HepG2 (cell line): ENCODE measurements at regions not wholly inside any gene's neighbourhood (a gene's known extent, or its start where the extent isn't known, plus 50 kb on each side); places are given as distances from the start of the nearest gene placed in this dataset.

Experiments used
- ATAC-seq: fragments of 200-7000 bp; cut with Tn5 transposase; 3 replicates; pipeline ENCODE4 v1.9.1; 2020; ENCODE audit warnings: mild to moderate bottlenecking, moderate library complexity
- BruUV-seq: library from RNA; stranded (reverse); fragments of 400-500 nt; replicated peaks from 2 replicates; lab custom pipeline; 2021; lab: Mats Ljungman, UMichigan
- CTCF ChIA-PET: fragments of 300-600 bp; formaldehyde crosslinking; extraction: SDS; loops from one replicate; lab custom pipeline; 2021; ENCODE audit warnings: low total read pairs, inconsistent platforms, low intra/inter-chr PET ratio; lab: Yijun Ruan, JAX
- POLR2A ChIA-PET: fragments of 350-600 bp; sonication (Branson Sonifier 250); formaldehyde crosslinking; loops from one replicate; lab custom pipeline; 2020; ENCODE audit warnings: antibody characterized with exemption, inconsistent platforms; lab: Yijun Ruan, JAX
- DNase-seq: peaks from one replicate; pipeline ENCODE4 v3.0.0-alpha.2; 2015; ENCODE audit warnings: low spot score
- FAIRE-seq: peaks from 3 replicates; lab custom pipeline; 2011; peaks lifted over from hg19 to GRCh38; lab: Jason Lieb, UNC
- H2AFZ ChIP-seq: one replicate; pipeline ENCODE4 v1.6.1; 2011; ENCODE audit warnings: low read length, inconsistent platforms
- H3K27ac ChIP-seq: fragments of 300-600 bp; 3 replicates; pipeline ENCODE4 v1.8.0; 2011; ENCODE audit warnings: mixed run types, mild to moderate bottlenecking, mixed read lengths, low read length, inconsistent platforms; ENCODE audit not compliant: insufficient read depth; ENCODE audit errors: extremely low read length
- H3K27me3 ChIP-seq, 2 experiments: fragments of 200-600 bp in 1 of 2; 2 replicates in 1 of 2; 3 replicates in 1 of 2; pipeline versions ENCODE4 v1.6.0 to v1.8.0; 2011; ENCODE audit warnings: low read length in 2 of 2, mild to moderate bottlenecking in 2 of 2, moderate library complexity in 2 of 2, inconsistent platforms in 1 of 2; ENCODE audit not compliant: insufficient read depth in 2 of 2, control insufficient read depth in 1 of 2
- H3K36me3 ChIP-seq, 2 experiments: fragments of 200-600 bp in 1 of 2; replicated peaks in 1 of 2; 2 replicates in 1 of 2; 3 replicates in 1 of 2; pipeline versions ENCODE4 v1.5.1 to v1.8.0; 2011; ENCODE audit warnings: low read length in 2 of 2, inconsistent platforms in 1 of 2; ENCODE audit not compliant: insufficient read depth in 2 of 2, control insufficient read depth in 1 of 2
- H3K4me1 ChIP-seq: 2 replicates; pipeline ENCODE4 v1.5.1; 2012; ENCODE audit warnings: low read length, inconsistent platforms; ENCODE audit not compliant: insufficient read depth
- H3K4me2 ChIP-seq: 2 replicates; pipeline ENCODE4 v1.6.0; 2011; ENCODE audit warnings: low read depth, low read length, inconsistent platforms
- H3K4me3 ChIP-seq, 3 experiments: fragments of 200-600 bp in 1 of 3; sonication (generic), shearing (Covaris generic) in 1 of 3; replicated peaks in 1 of 3; 2 replicates each; pipeline ENCODE4 v1.5.1; 2011 to 2016; ENCODE audit warnings: low read length in 3 of 3, inconsistent platforms in 2 of 3, low read depth in 2 of 3, mild to moderate bottlenecking in 2 of 3, control low read depth in 1 of 3, mixed read lengths in 1 of 3; ENCODE audit not compliant: insufficient read depth in 1 of 3
- H3K79me2 ChIP-seq: one replicate; pipeline ENCODE4 v1.6.1; 2011; ENCODE audit warnings: low read length, inconsistent platforms; ENCODE audit not compliant: insufficient read depth
- H3K9ac ChIP-seq: 2 replicates; pipeline ENCODE4 v1.6.0; 2011; ENCODE audit warnings: mild to moderate bottlenecking, low read depth, low read length, inconsistent platforms; ENCODE audit not compliant: insufficient read depth
- H3K9me3 ChIP-seq: 2 replicates; pipeline ENCODE4 v1.5.1; 2012; ENCODE audit warnings: mild to moderate bottlenecking, low read length
- H4K20me1 ChIP-seq: 2 replicates; pipeline ENCODE4 v1.6.0; 2011; ENCODE audit warnings: inconsistent platforms, mild to moderate bottlenecking, low read length, moderate library complexity; ENCODE audit not compliant: insufficient read depth
- ATF7 ChIP-seq, 2 experiments: fragments of 450-650 bp in 1 of 2; sonication (generic) in 1 of 2; formaldehyde crosslinking in 1 of 2; IDR thresholded peaks; 2 replicates each; pipeline versions ENCODE4 v1.4.0 to v1.6.1; 2016 to 2020; ENCODE audit warnings: antibody characterized with exemption in 1 of 2, mild to moderate bottlenecking in 1 of 2, missing genetic modification reagents in 1 of 2
- PAWR ChIP-seq: sonication (generic); formaldehyde crosslinking; IDR thresholded peaks from 2 replicates; pipeline ENCODE4 v1.4.0; 2020; ENCODE audit warnings: missing genetic modification reagents, mild to moderate bottlenecking, borderline replicate concordance
- SMAD1 ChIP-seq: sonication (generic); formaldehyde crosslinking; IDR thresholded peaks from 2 replicates; pipeline ENCODE4 v1.4.0; 2020; ENCODE audit warnings: missing genetic modification reagents, low read depth, mild to moderate bottlenecking, borderline replicate concordance
- SNAPC4 ChIP-seq: sonication (generic); formaldehyde crosslinking; IDR thresholded peaks from 2 replicates; pipeline ENCODE4 v1.4.0; 2020; ENCODE audit warnings: mild to moderate bottlenecking, missing genetic modification reagents
- STAG1 ChIP-seq: sonication (generic); formaldehyde crosslinking; IDR thresholded peaks from 2 replicates; pipeline ENCODE4 v1.4.0; 2020; ENCODE audit warnings: missing genetic modification reagents
- ZNF331 ChIP-seq: sonication (generic); formaldehyde crosslinking; IDR thresholded peaks from 2 replicates; pipeline ENCODE4 v1.4.0; 2020; ENCODE audit warnings: missing genetic modification reagents
- ZNF496 ChIP-seq: sonication (generic); formaldehyde crosslinking; IDR thresholded peaks from 2 replicates; pipeline ENCODE4 v1.8.1; 2023; ENCODE audit warnings: mild to moderate bottlenecking, moderate library complexity, missing genetic modification reagents; ENCODE audit not compliant: insufficient replicate concordance
- ZSCAN9 ChIP-seq: IDR thresholded peaks from 2 replicates; pipeline ENCODE4 v1.6.1; 2016; ENCODE audit warnings: borderline replicate concordance
- WGBS: methylation state at CpG from one replicate; pipeline ENCODE4 v1.1.6; 2017; ENCODE audit warnings: low lambda C conversion rate; 5-methylcytosine and 5-hydroxymethylcytosine counted together
- in situ Hi-C: cut with HindIII; loops from 2 replicates; pipeline ENCODE4 v1.10.0; 2017; ENCODE audit warnings: low pct_unique_long_range_greater_than_20kb; ENCODE audit not compliant: extremely low pct_ligation_motif_present
- intact Hi-C: fragments of 100-400 bp; cut with micrococcal nuclease; formaldehyde crosslinking; loops from one replicate; pipeline ENCODE4 v1.10.0; 2022; ENCODE audit not compliant: unreplicated experiment
- TF ChIP-seq, protein P1 (sequence below): sonication (generic); formaldehyde crosslinking; IDR thresholded peaks from 2 replicates; pipeline ENCODE4 v1.9.0; 2021; ENCODE audit warnings: mild to moderate bottlenecking, missing genetic modification reagents
- TF ChIP-seq, protein P2 (sequence below): sonication (generic); formaldehyde crosslinking; IDR thresholded peaks from 2 replicates; pipeline ENCODE4 v1.8.1; 2023; ENCODE audit warnings: missing genetic modification reagents, inconsistent platforms, borderline replicate concordance

DNA sequence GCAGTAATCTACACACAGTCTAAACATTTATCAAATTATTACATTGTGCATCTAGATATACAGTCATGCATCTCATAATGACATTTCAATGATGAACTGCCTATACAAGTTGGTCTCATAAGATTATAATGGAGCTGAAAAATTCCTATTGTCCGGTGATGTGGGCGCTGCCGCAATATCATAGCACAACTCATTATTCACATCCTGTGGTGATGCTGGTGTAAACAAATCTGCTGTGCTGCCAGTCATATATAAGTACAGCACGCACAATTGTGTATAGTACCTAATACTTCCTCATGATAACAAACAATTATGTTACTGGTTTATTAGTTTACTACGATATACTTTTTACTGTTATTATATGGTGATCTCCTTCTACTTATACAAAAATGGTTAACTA is 768.8 kb upstream of the NOVA1 start:
- H3K36me3 ChIP-seq = no peaks in the 10 kb centered on the region
- WGBS = 33% methylated on average over 5 of the region's 5 CpGs
- POLR2A ChIA-PET = no interaction called here
- no peaks in the 10 kb centered on the region for H3K79me2 ChIP-seq
- no peaks in the 10 kb centered on the region for H3K27me3 ChIP-seq
- intact Hi-C loops (no loop called here), in situ Hi-C loops (no loop called here)
- H3K4me3 ChIP-seq = no peak overlapping the region
- ATAC-seq (no peak), DNase-seq (no peak), FAIRE-seq (no peak)
- BruUV-seq = no TSS peak
- CTCF ChIA-PET = no interaction called here
- no peaks in the 10 kb centered on the region for H3K4me1 ChIP-seq
- peaks cover 97% of the 10 kb centered on the region for H3K9me3 ChIP-seq
- H3K4me2 ChIP-seq = no peak overlapping the region
- H4K20me1 ChIP-seq = no peaks in the 10 kb centered on the region
- H3K9ac ChIP-seq = no peak overlapping the region
- H3K27ac ChIP-seq = no peak overlapping the region
- no peak for TF ChIP-seq ZSCAN9 (CRISPR knock-in tag)
- no peak for TF ChIP-seq STAG1 (CRISPR knock-in tag)
- TF ChIP-seq SMAD1 = no peak
- TF ChIP-seq ATF7 (IDR thresholded peaks at IDR 0.05) = no peak
- no peak for TF ChIP-seq ATF7 (CRISPR knock-in tag; IDR thresholded peaks at IDR 0.05)
- TF ChIP-seq, protein P1, sequence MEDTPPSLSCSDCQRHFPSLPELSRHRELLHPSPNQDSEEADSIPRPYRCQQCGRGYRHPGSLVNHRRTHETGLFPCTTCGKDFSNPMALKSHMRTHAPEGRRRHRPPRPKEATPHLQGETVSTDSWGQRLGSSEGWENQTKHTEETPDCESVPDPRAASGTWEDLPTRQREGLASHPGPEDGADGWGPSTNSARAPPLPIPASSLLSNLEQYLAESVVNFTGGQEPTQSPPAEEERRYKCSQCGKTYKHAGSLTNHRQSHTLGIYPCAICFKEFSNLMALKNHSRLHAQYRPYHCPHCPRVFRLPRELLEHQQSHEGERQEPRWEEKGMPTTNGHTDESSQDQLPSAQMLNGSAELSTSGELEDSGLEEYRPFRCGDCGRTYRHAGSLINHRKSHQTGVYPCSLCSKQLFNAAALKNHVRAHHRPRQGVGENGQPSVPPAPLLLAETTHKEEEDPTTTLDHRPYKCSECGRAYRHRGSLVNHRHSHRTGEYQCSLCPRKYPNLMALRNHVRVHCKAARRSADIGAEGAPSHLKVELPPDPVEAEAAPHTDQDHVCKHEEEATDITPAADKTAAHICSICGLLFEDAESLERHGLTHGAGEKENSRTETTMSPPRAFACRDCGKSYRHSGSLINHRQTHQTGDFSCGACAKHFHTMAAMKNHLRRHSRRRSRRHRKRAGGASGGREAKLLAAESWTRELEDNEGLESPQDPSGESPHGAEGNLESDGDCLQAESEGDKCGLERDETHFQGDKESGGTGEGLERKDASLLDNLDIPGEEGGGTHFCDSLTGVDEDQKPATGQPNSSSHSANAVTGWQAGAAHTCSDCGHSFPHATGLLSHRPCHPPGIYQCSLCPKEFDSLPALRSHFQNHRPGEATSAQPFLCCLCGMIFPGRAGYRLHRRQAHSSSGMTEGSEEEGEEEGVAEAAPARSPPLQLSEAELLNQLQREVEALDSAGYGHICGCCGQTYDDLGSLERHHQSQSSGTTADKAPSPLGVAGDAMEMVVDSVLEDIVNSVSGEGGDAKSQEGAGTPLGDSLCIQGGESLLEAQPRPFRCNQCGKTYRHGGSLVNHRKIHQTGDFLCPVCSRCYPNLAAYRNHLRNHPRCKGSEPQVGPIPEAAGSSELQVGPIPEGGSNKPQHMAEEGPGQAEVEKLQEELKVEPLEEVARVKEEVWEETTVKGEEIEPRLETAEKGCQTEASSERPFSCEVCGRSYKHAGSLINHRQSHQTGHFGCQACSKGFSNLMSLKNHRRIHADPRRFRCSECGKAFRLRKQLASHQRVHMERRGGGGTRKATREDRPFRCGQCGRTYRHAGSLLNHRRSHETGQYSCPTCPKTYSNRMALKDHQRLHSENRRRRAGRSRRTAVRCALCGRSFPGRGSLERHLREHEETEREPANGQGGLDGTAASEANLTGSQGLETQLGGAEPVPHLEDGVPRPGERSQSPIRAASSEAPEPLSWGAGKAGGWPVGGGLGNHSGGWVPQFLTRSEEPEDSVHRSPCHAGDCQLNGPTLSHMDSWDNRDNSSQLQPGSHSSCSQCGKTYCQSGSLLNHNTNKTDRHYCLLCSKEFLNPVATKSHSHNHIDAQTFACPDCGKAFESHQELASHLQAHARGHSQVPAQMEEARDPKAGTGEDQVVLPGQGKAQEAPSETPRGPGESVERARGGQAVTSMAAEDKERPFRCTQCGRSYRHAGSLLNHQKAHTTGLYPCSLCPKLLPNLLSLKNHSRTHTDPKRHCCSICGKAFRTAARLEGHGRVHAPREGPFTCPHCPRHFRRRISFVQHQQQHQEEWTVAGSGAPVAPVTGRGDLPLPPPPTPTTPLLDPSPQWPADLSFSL (CRISPR knock-in tag) = no peak
- no peak for TF ChIP-seq ZNF496 (CRISPR knock-in tag)
- TF ChIP-seq SNAPC4 = no peak
- no peak for TF ChIP-seq ZNF331 (CRISPR knock-in tag)
- TF ChIP-seq PAWR = no peak
- TF ChIP-seq, protein P2, sequence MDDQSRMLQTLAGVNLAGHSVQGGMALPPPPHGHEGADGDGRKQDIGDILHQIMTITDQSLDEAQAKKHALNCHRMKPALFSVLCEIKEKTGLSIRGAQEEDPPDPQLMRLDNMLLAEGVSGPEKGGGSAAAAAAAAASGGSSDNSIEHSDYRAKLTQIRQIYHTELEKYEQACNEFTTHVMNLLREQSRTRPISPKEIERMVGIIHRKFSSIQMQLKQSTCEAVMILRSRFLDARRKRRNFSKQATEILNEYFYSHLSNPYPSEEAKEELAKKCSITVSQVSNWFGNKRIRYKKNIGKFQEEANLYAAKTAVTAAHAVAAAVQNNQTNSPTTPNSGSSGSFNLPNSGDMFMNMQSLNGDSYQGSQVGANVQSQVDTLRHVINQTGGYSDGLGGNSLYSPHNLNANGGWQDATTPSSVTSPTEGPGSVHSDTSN (CRISPR knock-in tag) = no peak
- no peak overlapping the region for H2AFZ ChIP-seq
